Fibroblast of the aortic adventitia (primary cell): ENCODE measurements at regions not wholly inside any gene's neighbourhood (a gene's known extent, or its start where the extent isn't known, plus 50 kb on each side); places are given as distances from the start of the nearest gene placed in this dataset.

Experiments used
- DNase-seq: peaks from one replicate; pipeline ENCODE4 v3.0.0-alpha.2; 2010; ENCODE audit warnings: low read depth
- H3K4me3 ChIP-seq: 2 replicates; pipeline ENCODE4 v1.5.1; 2011; ENCODE audit warnings: low read depth, mild to moderate bottlenecking, control low read depth, low read length, moderate library complexity
- TF ChIP-seq, protein P1 (sequence below): IDR thresholded peaks from 2 replicates; pipeline ENCODE4 v1.5.1; 2011; ENCODE audit warnings: mild to moderate bottlenecking, low read length, control low read depth, inconsistent platforms; ENCODE audit not compliant: insufficient read depth

DNA sequence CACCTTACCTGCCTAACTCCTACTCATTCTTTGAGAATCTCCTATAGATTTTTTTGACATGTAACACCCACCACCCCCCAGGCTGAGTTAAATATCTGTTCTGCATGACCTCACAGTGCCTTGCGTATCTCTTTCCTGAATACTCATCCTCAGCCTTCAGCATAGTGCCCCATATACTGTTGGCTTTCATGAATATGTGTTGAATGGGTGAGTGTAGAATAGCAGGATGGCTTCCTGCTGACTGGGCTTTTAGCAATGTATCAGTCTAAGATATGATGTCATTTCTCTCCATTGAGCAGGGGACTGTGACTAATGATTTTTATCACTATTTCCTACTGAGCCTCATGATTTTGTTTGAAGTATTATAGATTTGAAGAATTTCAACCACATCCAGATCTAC is 361.6 kb upstream of the MARCKS start:
- TF ChIP-seq, protein P1, sequence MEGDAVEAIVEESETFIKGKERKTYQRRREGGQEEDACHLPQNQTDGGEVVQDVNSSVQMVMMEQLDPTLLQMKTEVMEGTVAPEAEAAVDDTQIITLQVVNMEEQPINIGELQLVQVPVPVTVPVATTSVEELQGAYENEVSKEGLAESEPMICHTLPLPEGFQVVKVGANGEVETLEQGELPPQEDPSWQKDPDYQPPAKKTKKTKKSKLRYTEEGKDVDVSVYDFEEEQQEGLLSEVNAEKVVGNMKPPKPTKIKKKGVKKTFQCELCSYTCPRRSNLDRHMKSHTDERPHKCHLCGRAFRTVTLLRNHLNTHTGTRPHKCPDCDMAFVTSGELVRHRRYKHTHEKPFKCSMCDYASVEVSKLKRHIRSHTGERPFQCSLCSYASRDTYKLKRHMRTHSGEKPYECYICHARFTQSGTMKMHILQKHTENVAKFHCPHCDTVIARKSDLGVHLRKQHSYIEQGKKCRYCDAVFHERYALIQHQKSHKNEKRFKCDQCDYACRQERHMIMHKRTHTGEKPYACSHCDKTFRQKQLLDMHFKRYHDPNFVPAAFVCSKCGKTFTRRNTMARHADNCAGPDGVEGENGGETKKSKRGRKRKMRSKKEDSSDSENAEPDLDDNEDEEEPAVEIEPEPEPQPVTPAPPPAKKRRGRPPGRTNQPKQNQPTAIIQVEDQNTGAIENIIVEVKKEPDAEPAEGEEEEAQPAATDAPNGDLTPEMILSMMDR: no peak
- H3K4me3 ChIP-seq: no peak overlapping the region
- peak; percentile 69 for DNase-seq

DNA sequence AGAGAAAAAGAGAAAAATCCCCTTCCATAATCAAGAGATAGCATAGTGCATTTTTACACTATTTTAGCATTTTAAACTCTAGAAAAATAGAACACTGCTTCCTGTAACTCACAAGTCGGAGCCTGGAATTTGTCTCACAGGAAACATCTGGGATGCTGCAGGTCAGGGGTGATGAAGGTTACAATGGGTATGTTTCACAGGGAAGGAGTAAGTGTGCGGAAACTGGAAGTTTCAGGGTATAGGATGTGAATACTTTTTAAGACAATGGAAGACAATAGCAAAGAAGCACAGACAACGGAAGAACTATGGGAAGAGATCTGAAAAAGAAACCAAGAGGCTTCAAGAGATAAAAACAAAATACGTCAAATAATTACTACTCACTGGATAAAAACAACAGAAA is 361.0 kb upstream of the MARCKS start:
- no peak overlapping the region for H3K4me3 ChIP-seq
- TF ChIP-seq, protein P1: no peak
- DNase-seq: no peak

DNA sequence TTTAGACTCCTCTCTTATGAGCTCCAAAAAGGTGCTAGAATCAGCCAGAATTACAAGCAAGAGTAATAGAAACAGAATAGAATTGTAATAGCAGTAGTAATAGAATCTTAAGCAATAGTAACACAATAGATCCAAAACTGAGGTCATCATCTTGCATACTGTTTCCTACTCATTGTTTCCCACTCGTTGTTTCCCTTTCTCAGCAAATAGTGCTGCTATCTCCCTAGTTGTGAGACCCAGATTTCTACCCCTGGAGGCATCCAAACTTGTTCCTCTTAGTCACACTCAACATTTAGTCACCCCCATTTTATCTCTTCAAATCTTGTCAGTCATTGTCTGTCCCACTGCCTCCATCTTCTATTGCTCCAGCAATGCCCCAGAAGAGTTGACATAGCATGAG is 356.9 kb upstream of the MARCKS start:
- TF ChIP-seq, protein P1: no peak
- no peak overlapping the region for H3K4me3 ChIP-seq
- DNase-seq: peak; percentile 56

DNA sequence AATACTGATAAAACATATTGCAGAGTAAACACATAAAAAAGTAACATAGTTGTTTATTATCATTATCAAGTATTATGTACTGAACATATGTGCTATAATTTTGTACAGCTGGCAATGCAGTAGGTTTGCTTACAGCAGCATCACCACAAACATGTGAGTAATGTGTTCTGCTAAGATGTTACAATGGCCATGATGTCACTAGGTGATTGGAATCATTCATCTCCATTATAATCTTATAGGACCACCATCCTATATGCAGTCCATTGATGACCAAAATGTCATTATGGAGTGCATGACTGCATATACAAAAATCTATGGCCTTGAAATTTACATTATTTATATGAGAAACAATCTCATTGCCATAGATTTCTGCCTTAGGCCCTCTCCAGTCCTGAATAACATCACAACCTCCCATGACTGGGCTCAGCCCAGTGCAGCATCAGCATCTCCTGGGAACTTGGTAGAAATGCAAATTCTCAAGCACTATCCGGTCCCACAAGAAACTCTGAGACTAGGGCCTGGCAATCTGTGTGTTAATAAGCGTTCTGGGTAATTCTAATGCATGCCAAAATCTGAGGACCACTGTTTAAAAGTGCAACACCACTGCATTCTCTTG is 352.0 kb upstream of the MARCKS start:
- TF ChIP-seq, protein P1: no peak
- DNase-seq: no peak

DNA sequence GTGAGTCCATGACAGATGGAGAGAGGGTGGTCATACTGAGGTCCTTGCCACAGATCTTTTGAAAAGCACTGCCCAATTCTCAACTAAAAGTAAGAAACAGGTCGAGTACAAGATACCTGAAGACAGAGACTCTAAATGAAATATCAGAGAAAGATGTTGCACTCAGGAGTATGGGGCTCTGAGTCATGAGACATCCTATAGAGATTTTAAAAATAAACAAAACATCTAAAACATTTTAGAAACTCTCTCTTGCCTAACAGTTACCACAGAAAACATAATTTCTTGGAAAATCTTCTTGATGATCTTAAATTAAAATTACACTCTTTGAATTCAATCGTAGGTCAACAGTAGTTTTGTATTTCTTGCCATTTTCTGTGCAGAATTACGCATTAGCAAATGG is 348.9 kb upstream of the MARCKS start:
- H3K4me3 ChIP-seq: no peak overlapping the region
- TF ChIP-seq, protein P1: no peak
- DNase-seq: no peak

More for the DNA sequence above, 352.0 kb upstream of the MARCKS start:
- no peak overlapping the region for H3K4me3 ChIP-seq

DNA sequence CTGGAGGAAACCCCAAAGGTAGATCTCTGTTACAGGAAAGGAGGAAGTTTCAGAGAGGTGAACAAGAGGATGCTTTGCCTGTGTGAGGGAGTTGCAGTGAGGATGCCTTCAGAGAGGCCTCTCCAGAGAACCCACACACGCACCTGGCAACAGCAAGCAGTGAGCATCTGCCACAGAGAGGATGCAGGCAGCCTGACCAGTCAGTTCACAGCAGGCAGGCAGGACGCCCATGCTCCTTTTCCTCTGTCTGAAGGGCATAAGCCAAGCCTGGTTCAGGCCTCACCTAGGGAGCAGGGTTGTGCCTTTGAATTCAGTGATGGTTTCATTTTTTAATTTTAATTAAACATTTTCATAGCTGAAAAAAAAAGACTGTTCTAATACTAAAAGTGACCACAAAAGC is 346.0 kb upstream of the MARCKS start:
- DNase-seq: no peak
- no peak overlapping the region for H3K4me3 ChIP-seq
- TF ChIP-seq, protein P1: no peak

DNA sequence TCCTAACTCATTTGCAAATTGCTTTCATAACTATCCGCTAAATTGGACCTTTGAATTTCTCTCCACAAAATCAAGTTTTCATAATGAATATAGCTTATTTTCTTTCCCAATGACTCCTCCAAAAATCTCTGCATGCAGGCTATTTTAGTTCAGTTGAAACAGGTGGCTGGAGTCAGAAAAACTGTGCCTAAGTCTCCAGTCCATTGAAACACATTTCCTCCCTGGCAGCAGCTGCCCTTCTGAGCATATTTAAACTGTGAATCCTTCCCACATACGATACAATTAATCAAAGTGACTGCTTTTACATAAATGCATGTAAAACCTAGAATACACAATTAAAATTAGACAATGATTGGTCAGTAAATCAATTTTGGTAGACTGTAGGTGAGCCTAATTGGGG is 344.6 kb upstream of the MARCKS start:
- TF ChIP-seq, protein P1: no peak
- no peak overlapping the region for H3K4me3 ChIP-seq
- no peak for DNase-seq
